Prostate gland (tissue), 2 donors: ENCODE measurements at regions not wholly inside any gene's neighbourhood (a gene's known extent, or its start where the extent isn't known, plus 50 kb on each side); places are given as distances from the start of the nearest gene placed in this dataset.

ENCODE experiments used
- CTCF ChIP-seq, 4 experiments: fragments of 200-600 bp in 2 of 4; fragments of 450-650 bp in 2 of 4; sonication (generic) in 2 of 4; IDR thresholded peaks; 1 replicate in 3 of 4; 2 replicates in 1 of 4; pipeline ENCODE4 v1.5.1; 2016 to 2019; ENCODE audit warnings: antibody characterized with exemption in 4 of 4, mild to moderate bottlenecking in 2 of 4, moderate library complexity in 2 of 4
- POLR2A ChIP-seq: fragments of 450-650 bp; IDR thresholded peaks from one replicate; pipeline ENCODE4 v1.6.1; 2016; ENCODE audit warnings: antibody characterized with exemption, mild to moderate bottlenecking

DNA sequence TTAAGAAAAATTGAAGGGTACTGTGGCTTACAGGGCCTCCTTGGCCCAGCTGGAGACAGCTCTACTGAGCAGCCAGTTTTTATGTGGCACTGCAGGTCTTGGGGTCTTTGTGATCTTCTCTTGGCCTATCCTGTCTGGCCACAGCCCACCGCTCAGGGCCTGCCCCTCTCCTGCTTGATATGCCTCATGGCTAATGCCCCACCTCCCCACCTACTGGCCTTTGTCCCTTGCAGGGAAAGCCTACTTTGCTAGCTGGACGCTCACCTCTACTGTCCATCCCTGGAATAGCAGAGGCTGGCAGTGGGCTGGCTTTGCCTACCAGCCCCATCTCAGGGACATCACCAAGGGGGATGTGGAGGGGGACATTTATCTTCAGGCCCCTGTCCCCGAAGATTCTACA, 134.1 kb downstream of the PJA1 start:
- no peak for TF ChIP-seq POLR2A
- no peak for TF ChIP-seq CTCF (IDR thresholded peaks at IDR 0.05)
